Testis (tissue), 2 donors: ENCODE measurements at regions not wholly inside any gene's neighbourhood (a gene's known extent, or its start where the extent isn't known, plus 50 kb on each side); places are given as distances from the start of the nearest gene placed in this dataset.

Experiments used
- DNase-seq: peaks from one replicate; pipeline ENCODE4 v3.0.0-alpha.2; 2019
- H3K27ac ChIP-seq, 2 donors: fragments of 200-600 bp; sonication (generic); one replicate each; pipeline ENCODE4 v1.5.1; 2019
- H3K27me3 ChIP-seq: fragments of 200-600 bp; sonication (generic); one replicate; pipeline ENCODE4 v1.5.1; 2019
- H3K36me3 ChIP-seq: fragments of 200-600 bp; sonication (generic); one replicate; pipeline ENCODE4 v1.5.1; 2017; ENCODE audit warnings: low read depth; ENCODE audit errors: missing control alignments
- H3K4me1 ChIP-seq: fragments of 200-600 bp; sonication (generic); one replicate; pipeline ENCODE4 v1.5.1; 2019
- H3K4me3 ChIP-seq, 2 donors: fragments of 200-600 bp; sonication (generic); one replicate each; pipeline ENCODE4 v1.5.1; 2017 to 2019
- H3K9me3 ChIP-seq: fragments of 200-600 bp; sonication (generic); one replicate; pipeline ENCODE4 v1.5.1; 2017
- CTCF ChIP-seq, 3 experiments: fragments of 450-650 bp in 2 of 3; fragments of 200-600 bp in 1 of 3; sonication (generic) in 1 of 3; IDR thresholded peaks; one replicate each; pipeline ENCODE4 v1.5.1; 2016 to 2019; ENCODE audit warnings: antibody characterized with exemption in 3 of 3, mild to moderate bottlenecking in 2 of 3, moderate library complexity in 1 of 3
- POLR2A ChIP-seq: fragments of 450-650 bp; IDR thresholded peaks from one replicate; pipeline ENCODE4 v1.6.1; 2017; ENCODE audit warnings: antibody characterized with exemption, mild to moderate bottlenecking, moderate library complexity
- WGBS, 2 donors: methylation state at CpG; one replicate each; pipeline ENCODE4 v1.1.5; 2018; 5-methylcytosine and 5-hydroxymethylcytosine counted together
- intact Hi-C: fragments of 100-400 bp; cut with DNase I; formaldehyde crosslinking; loops from one replicate; pipeline ENCODE4 v1.15.1; 2023; ENCODE audit warnings: low total_unique reads

- H3K27ac ChIP-seq = no peak overlapping the region
- intact Hi-C loops = no loop called here
- no peaks in the 10 kb centered on the region for H3K36me3 ChIP-seq
- WGBS, 2 donors = 89 to 92% methylated on average over 20 to 22 of the region's 23 CpGs
- H3K9me3 ChIP-seq = no peaks in the 10 kb centered on the region
- no peak for DNase-seq
- TF ChIP-seq CTCF (IDR thresholded peaks at IDR 0.05) = no peak
- peaks cover 8% of the 10 kb centered on the region for H3K4me1 ChIP-seq
- no peak overlapping the region for H3K4me3 ChIP-seq
- H3K27me3 ChIP-seq = no peaks in the 10 kb centered on the region
Observed at GRCh38 chr22:49021926-49022815, 805.5 kb downstream of the BRD1 start.

- TF ChIP-seq CTCF (IDR thresholded peaks at IDR 0.05) = no peak
- Histone ChIP-seq H3K4me3 (no peak overlapping the region), H3K4me1 (peaks cover 17% of the 10 kb centered on the region), H3K36me3 (no peaks in the 10 kb centered on the region), H3K27ac (no peak overlapping the region), H3K27me3 (no peaks in the 10 kb centered on the region), H3K9me3 (no peaks in the 10 kb centered on the region)
- no peak for DNase-seq
- intact Hi-C loops = no loop called here
- WGBS, 2 donors = 91 to 95% methylated on average over 19 to 27 of the region's 27 CpGs
Observed at GRCh38 chr22:49021131-49021925, 806.3 kb downstream of the BRD1 start.

- TF ChIP-seq POLR2A = no peak
- no peak for TF ChIP-seq CTCF (IDR thresholded peaks at IDR 0.05)
Observed at GRCh38 chr22:49019737-49020713, 807.6 kb downstream of the BRD1 start.

GRCh38 chr22:49018601-49019000, 809.1 kb downstream of the BRD1 start:
- TF ChIP-seq POLR2A (no peak), CTCF (IDR thresholded peaks at IDR 0.05) (no peak)
- WGBS, 2 donors = 92 to 97% methylated on average over 8 to 12 of the region's 12 CpGs
- Histone ChIP-seq H3K27me3 (no peaks in the 10 kb centered on the region), H3K4me1 (peaks cover 44% of the 10 kb centered on the region), H3K9me3 (no peaks in the 10 kb centered on the region), H3K27ac (no peak overlapping the region), H3K4me3 (no peak overlapping the region), H3K36me3 (no peaks in the 10 kb centered on the region)
- DNase-seq = peak; percentile 11
- intact Hi-C loops = no loop called here

More at GRCh38 chr22:49019737-49020713, 807.6 kb downstream of the BRD1 start:
- Histone ChIP-seq H3K9me3 (no peaks in the 10 kb centered on the region), H3K27me3 (no peaks in the 10 kb centered on the region), H3K27ac (no peak overlapping the region), H3K36me3 (no peaks in the 10 kb centered on the region), H3K4me1 (peaks cover 30% of the 10 kb centered on the region), H3K4me3 (no peak overlapping the region)
- intact Hi-C loops = no loop called here
- peak; percentile 67 for DNase-seq
- 76 to 77% methylated on average over 14 to 15 of the region's 15 CpGs for WGBS, 2 donors
